Neural cell (in vitro differentiated cells): ENCODE measurements at regions not wholly inside any gene's neighbourhood (a gene's known extent, or its start where the extent isn't known, plus 50 kb on each side); places are given as distances from the start of the nearest gene placed in this dataset.

Experiments
- H2AFZ ChIP-seq: fragments of 200-600, 300-800 bp; sonication (generic), shearing (Covaris generic); 2 replicates; pipeline ENCODE4 v1.6.0; 2014; ENCODE audit warnings: low read depth, mild to moderate bottlenecking, antibody characterized with exemption, low read length, moderate library complexity
- H3F3A ChIP-seq: fragments of 200-600 bp; shearing (Covaris generic); 2 replicates; pipeline ENCODE4 v1.6.1; 2016; ENCODE audit warnings: mild to moderate bottlenecking, moderate library complexity, mixed read lengths, antibody characterized with exemption, low read length; ENCODE audit not compliant: insufficient read depth, poor library complexity, severe bottlenecking
- H3K27ac ChIP-seq: fragments of 200-600, 300-800 bp; sonication (generic), shearing (Covaris generic); 2 replicates; pipeline ENCODE4 v1.5.1; 2014; ENCODE audit warnings: mild to moderate bottlenecking, low read length, moderate library complexity
- H3K27me3 ChIP-seq: fragments of 300-800, 200-600 bp; sonication (generic), shearing (Covaris generic); 2 replicates; pipeline ENCODE4 v1.6.0; 2014; ENCODE audit warnings: mild to moderate bottlenecking, low read depth, low read length, moderate library complexity; ENCODE audit not compliant: insufficient read depth
- H3K36me3 ChIP-seq: fragments of 300-800, 200-600 bp; sonication (generic), shearing (Covaris generic); 2 replicates; pipeline ENCODE4 v1.5.1; 2014; ENCODE audit warnings: mild to moderate bottlenecking, antibody characterized with exemption, low read length, moderate library complexity; ENCODE audit not compliant: insufficient read depth
- H3K4me2 ChIP-seq: fragments of 300-800, 200-600 bp; sonication (generic), shearing (Covaris generic); 2 replicates; pipeline ENCODE4 v1.6.0; 2014; ENCODE audit warnings: mild to moderate bottlenecking, low read length
- H3K4me3 ChIP-seq: fragments of 300-800, 200-600 bp; sonication (generic), shearing (Covaris generic); 2 replicates; pipeline ENCODE4 v1.5.1; 2014; ENCODE audit warnings: mild to moderate bottlenecking, low read length, moderate library complexity
- H3K79me2 ChIP-seq: fragments of 200-600 bp; shearing (Covaris generic); replicated peaks from 2 replicates; pipeline ENCODE4 v1.6.0; 2014; ENCODE audit warnings: mild to moderate bottlenecking, low read length, moderate library complexity; ENCODE audit not compliant: insufficient read depth
- H3K9ac ChIP-seq: fragments of 300-800, 200-600 bp; sonication (generic), shearing (Covaris generic); 2 replicates; pipeline ENCODE4 v1.6.1; 2016; ENCODE audit warnings: mild to moderate bottlenecking, low read length, mixed read lengths
- H3K9me2 ChIP-seq: fragments of 200-600 bp; shearing (Covaris generic); 2 replicates; pipeline ENCODE4 v1.6.1; 2016; ENCODE audit warnings: mild to moderate bottlenecking, low read length, mixed read lengths; ENCODE audit not compliant: insufficient read depth
- H3K9me3 ChIP-seq: fragments of 200-600, 300-800 bp; sonication (generic), shearing (Covaris generic); 2 replicates; pipeline ENCODE4 v1.6.1; 2016; ENCODE audit warnings: mild to moderate bottlenecking, mixed run types, low read length, moderate library complexity, mixed read lengths
- H4K20me1 ChIP-seq: fragments of 200-600 bp; shearing (Covaris generic); 2 replicates; pipeline ENCODE4 v1.6.1; 2016; ENCODE audit warnings: mild to moderate bottlenecking, mixed run types; ENCODE audit not compliant: insufficient read depth
- EP300 ChIP-seq: fragments of 450-650 bp; conservative IDR thresholded peaks from 2 replicates; pipeline ENCODE4 v1.6.1; 2014; ENCODE audit warnings: antibody characterized with exemption, mild to moderate bottlenecking, moderate library complexity; ENCODE audit not compliant: poor library complexity, severe bottlenecking
- EZH2 ChIP-seq: fragments of 200-600, 300-800 bp; shearing (Covaris generic), sonication (generic); IDR thresholded peaks from 2 replicates; pipeline ENCODE4 v1.6.1; 2014; ENCODE audit warnings: antibody characterized with exemption, low read length, borderline replicate concordance, mild to moderate bottlenecking; ENCODE audit not compliant: insufficient read depth, poor library complexity, severe bottlenecking
- MXI1 ChIP-seq: fragments of 450-650 bp; conservative IDR thresholded peaks from 2 replicates; pipeline ENCODE4 v1.6.1; 2014; ENCODE audit warnings: antibody characterized with exemption, mild to moderate bottlenecking; ENCODE audit not compliant: poor library complexity, severe bottlenecking
- POLR2AphosphoS5 ChIP-seq: IDR thresholded peaks from 2 replicates; pipeline ENCODE4 v1.6.1; 2012
- RAD21 ChIP-seq: fragments of 450-650 bp; conservative IDR thresholded peaks from 2 replicates; pipeline ENCODE4 v1.6.1; 2014; ENCODE audit warnings: antibody characterized with exemption, mild to moderate bottlenecking, moderate library complexity
- REST ChIP-seq: IDR thresholded peaks from 2 replicates; pipeline ENCODE4 v1.6.1; 2012; ENCODE audit warnings: borderline replicate concordance
- SMC3 ChIP-seq: fragments of 450-650 bp; conservative IDR thresholded peaks from 2 replicates; pipeline ENCODE4 v1.6.1; 2014; ENCODE audit warnings: antibody characterized with exemption, mild to moderate bottlenecking, moderate library complexity; ENCODE audit not compliant: poor library complexity
- TAF1 ChIP-seq: IDR thresholded peaks from 2 replicates; pipeline ENCODE4 v1.6.1; 2012; ENCODE audit warnings: low read depth
- TF ChIP-seq, protein P1 (sequence below): fragments of 450-650 bp; IDR thresholded peaks from 2 replicates; pipeline ENCODE4 v1.5.1; 2014; ENCODE audit warnings: antibody characterized with exemption, mild to moderate bottlenecking, moderate library complexity; ENCODE audit not compliant: poor library complexity, severe bottlenecking

GRCh38 chr11:45062115-45062514 is 84.3 kb upstream of the PRDM11 start:
- no peak for TF ChIP-seq REST
- no peak for TF ChIP-seq SMC3
- TF ChIP-seq, protein P1, sequence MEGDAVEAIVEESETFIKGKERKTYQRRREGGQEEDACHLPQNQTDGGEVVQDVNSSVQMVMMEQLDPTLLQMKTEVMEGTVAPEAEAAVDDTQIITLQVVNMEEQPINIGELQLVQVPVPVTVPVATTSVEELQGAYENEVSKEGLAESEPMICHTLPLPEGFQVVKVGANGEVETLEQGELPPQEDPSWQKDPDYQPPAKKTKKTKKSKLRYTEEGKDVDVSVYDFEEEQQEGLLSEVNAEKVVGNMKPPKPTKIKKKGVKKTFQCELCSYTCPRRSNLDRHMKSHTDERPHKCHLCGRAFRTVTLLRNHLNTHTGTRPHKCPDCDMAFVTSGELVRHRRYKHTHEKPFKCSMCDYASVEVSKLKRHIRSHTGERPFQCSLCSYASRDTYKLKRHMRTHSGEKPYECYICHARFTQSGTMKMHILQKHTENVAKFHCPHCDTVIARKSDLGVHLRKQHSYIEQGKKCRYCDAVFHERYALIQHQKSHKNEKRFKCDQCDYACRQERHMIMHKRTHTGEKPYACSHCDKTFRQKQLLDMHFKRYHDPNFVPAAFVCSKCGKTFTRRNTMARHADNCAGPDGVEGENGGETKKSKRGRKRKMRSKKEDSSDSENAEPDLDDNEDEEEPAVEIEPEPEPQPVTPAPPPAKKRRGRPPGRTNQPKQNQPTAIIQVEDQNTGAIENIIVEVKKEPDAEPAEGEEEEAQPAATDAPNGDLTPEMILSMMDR, result no peak
- TF ChIP-seq TAF1, result no peak
- TF ChIP-seq POLR2AphosphoS5, result no peak
- TF ChIP-seq RAD21, result no peak
- TF ChIP-seq EP300, result no peak
- no peak for TF ChIP-seq MXI1
- no peak for TF ChIP-seq EZH2
- H4K20me1 ChIP-seq, result no peaks in the 10 kb centered on the region
- no peak overlapping the region for H2AFZ ChIP-seq
- no peaks in the 10 kb centered on the region for H3K36me3 ChIP-seq
- H3K9me3 ChIP-seq, result peaks cover 8% of the 10 kb centered on the region
- no peak overlapping the region for H3K27ac ChIP-seq
- H3K4me3 ChIP-seq, result no peak overlapping the region
- H3K4me2 ChIP-seq, result no peak overlapping the region
- no peaks in the 10 kb centered on the region for H3K9me2 ChIP-seq
- H3K27me3 ChIP-seq, result no peaks in the 10 kb centered on the region
- no peaks in the 10 kb centered on the region for H3F3A ChIP-seq
- no peak overlapping the region for H3K9ac ChIP-seq
- H3K79me2 ChIP-seq, result no peaks in the 10 kb centered on the region

DNA sequence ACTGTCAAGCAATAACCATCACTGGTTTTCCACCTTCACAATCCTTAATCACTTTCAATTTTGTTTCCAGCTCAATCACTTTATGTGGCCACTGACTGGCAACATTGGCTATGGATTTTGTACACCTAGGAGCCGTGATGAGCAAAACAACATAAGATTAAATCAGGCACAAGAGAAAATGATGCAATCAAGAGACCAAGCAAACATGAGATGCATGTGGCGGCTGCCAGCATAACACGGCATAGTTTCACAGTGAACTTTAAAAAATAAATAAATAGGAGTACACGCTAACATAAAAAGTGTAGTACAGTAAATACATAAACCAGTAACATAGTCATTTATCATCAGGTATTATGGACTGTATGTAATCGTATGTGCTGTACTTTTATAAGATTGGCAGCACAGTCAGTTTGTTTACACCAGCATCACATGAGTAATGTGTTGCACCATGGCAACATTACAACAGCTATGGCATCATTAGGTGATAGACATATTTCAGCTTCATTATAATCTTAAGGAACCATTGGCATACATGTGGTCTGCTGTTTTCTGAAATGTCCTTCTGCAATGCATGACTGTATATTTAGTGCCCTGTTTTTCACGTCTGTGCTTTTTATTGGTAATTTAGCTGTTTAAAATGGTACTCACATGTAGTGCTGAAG is 83.3 kb upstream of the PRDM11 start:
- no peak overlapping the region for H2AFZ ChIP-seq
- H3K9me3 ChIP-seq, result peaks cover 8% of the 10 kb centered on the region
- no peaks in the 10 kb centered on the region for H3K36me3 ChIP-seq
- H3K79me2 ChIP-seq, result no peaks in the 10 kb centered on the region
- no peak overlapping the region for H3K4me3 ChIP-seq
- no peak overlapping the region for H3K9ac ChIP-seq
- no peak for TF ChIP-seq REST
- TF ChIP-seq MXI1, result no peak
- TF ChIP-seq EP300, result no peak
- TF ChIP-seq RAD21, result no peak
- TF ChIP-seq POLR2AphosphoS5, result no peak
- TF ChIP-seq, protein P1, result no peak
- no peak for TF ChIP-seq SMC3
- TF ChIP-seq TAF1, result no peak
- TF ChIP-seq EZH2, result no peak
- no peaks in the 10 kb centered on the region for H3F3A ChIP-seq
- H3K27me3 ChIP-seq, result no peaks in the 10 kb centered on the region
- H3K27ac ChIP-seq, result no peak overlapping the region
- no peak overlapping the region for H3K4me2 ChIP-seq
- no peaks in the 10 kb centered on the region for H4K20me1 ChIP-seq
- no peaks in the 10 kb centered on the region for H3K9me2 ChIP-seq
